Epithelial cell of esophagus (primary cell): ENCODE measurements at regions not wholly inside any gene's neighbourhood (a gene's known extent, or its start where the extent isn't known, plus 50 kb on each side); places are given as distances from the start of the nearest gene placed in this dataset.

Experiments used
- DNase-seq: peaks from one replicate; pipeline ENCODE4 v3.0.0; 2010; ENCODE audit warnings: low read depth
- H3K4me3 ChIP-seq: 2 replicates; pipeline ENCODE4 v1.5.1; 2011; ENCODE audit warnings: mild to moderate bottlenecking, low read length, control low read depth
- TF ChIP-seq, protein P1 (sequence below): IDR thresholded peaks from 2 replicates; pipeline ENCODE4 v1.5.1; 2011; ENCODE audit warnings: low read depth, mild to moderate bottlenecking, low read length, control low read depth, inconsistent platforms; ENCODE audit not compliant: insufficient read depth; ENCODE audit errors: missing control alignments

DNA sequence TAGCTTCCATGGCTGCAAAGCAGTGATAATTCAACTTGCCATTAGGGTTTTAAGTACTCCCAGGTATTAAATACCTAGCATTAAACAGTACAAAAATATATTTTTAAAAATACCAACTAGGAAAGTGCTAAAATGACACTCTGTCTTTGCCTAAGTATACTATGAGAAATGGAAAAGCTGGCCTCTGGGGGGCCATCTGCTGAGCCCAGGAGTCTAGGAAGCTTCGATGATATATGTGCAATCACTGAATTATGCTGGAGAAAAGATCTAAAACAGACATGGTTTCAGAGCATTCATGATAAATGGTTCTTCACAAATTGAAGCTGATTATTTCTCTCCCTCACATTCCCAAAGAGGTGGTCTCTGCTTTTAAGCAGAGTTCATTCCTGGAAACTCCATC, 191.8 kb downstream of the OPA1 start:
- DNase-seq = no peak
- TF ChIP-seq, protein P1, sequence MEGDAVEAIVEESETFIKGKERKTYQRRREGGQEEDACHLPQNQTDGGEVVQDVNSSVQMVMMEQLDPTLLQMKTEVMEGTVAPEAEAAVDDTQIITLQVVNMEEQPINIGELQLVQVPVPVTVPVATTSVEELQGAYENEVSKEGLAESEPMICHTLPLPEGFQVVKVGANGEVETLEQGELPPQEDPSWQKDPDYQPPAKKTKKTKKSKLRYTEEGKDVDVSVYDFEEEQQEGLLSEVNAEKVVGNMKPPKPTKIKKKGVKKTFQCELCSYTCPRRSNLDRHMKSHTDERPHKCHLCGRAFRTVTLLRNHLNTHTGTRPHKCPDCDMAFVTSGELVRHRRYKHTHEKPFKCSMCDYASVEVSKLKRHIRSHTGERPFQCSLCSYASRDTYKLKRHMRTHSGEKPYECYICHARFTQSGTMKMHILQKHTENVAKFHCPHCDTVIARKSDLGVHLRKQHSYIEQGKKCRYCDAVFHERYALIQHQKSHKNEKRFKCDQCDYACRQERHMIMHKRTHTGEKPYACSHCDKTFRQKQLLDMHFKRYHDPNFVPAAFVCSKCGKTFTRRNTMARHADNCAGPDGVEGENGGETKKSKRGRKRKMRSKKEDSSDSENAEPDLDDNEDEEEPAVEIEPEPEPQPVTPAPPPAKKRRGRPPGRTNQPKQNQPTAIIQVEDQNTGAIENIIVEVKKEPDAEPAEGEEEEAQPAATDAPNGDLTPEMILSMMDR = no peak
- no peak overlapping the region for H3K4me3 ChIP-seq

DNA sequence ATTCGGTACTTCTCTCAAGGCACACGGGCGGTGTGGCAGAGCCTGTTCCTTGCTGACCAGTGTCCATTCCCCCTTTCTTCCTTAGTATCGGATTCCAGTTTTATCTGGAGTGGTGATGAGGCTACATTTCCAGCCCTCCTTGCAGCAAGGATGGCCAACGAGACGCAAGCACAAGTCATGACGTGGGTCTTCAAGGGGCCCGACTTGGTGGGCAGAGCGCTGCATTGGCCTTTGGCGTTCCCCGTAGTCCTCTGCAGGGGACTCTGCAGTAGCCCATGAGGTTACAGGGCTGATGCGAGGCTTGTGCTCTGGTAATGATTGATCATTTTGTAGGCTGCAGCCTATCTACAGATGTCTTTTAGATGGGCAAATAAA, 194.5 kb downstream of the OPA1 start:
- DNase-seq = no peak
- TF ChIP-seq, protein P1 = no peak
- H3K4me3 ChIP-seq = no peak overlapping the region

DNA sequence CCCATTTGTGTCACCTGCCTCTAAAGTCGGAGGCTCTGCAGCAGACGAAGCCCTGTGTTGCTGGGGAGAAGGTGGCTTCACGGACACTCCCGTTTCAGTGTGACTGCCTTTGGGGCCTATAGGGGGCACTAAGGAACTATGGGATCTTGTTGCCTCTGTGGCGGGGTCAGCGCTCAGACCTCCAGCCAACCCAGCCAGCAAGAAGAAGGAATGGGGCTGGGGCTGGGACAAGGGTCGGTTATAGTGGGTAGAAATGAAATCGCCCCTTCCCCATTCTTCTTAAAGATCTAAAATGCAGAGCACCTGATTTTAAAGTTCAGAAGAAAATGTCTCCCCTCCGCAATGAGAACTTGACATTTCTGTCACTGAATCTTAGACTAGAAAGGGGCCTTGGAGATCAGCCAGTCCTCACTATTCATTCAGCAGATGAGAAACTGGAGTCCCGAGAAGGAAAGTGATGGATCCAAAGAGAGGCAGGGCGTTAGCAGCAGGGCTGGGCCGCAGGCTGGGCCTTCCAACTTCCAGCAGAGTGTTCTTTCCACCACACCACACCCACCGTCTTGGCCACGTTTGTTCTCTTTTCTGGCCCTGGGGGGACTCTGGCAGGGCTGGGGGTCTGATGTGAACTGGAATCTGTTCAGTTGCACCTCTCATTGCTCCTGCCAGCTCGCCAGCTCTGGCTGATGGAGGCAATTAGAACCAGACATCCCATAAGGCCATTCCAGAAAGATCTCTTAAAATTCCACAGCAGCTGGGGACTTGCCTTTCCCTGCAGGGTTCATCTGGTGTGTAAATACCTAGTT, 195.4 kb downstream of the OPA1 start:
- TF ChIP-seq, protein P1 = peak; percentile 74
- H3K4me3 ChIP-seq = no peak overlapping the region
- peak; percentile 61 for DNase-seq

DNA sequence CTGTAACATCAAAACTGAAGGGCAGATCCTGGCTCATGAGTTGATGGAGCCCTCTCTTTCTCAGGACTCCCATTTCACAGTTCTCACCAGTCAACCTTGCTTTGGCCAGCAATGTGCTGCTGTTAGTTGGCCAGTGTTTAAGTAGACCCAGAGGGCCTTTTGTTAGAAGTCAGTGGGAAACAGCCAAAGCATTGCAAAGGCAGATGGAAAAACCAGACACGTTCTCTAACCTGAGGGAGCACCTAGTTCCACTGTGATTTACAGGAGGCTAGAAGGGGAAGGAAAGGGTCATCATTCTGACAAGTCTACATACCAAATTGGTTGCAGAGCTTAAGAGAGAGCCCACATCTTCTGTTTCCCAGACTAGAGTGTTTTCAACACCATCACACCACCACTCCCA, 196.4 kb downstream of the OPA1 start:
- TF ChIP-seq, protein P1 = no peak
- no peak for DNase-seq
- H3K4me3 ChIP-seq = no peak overlapping the region

DNA sequence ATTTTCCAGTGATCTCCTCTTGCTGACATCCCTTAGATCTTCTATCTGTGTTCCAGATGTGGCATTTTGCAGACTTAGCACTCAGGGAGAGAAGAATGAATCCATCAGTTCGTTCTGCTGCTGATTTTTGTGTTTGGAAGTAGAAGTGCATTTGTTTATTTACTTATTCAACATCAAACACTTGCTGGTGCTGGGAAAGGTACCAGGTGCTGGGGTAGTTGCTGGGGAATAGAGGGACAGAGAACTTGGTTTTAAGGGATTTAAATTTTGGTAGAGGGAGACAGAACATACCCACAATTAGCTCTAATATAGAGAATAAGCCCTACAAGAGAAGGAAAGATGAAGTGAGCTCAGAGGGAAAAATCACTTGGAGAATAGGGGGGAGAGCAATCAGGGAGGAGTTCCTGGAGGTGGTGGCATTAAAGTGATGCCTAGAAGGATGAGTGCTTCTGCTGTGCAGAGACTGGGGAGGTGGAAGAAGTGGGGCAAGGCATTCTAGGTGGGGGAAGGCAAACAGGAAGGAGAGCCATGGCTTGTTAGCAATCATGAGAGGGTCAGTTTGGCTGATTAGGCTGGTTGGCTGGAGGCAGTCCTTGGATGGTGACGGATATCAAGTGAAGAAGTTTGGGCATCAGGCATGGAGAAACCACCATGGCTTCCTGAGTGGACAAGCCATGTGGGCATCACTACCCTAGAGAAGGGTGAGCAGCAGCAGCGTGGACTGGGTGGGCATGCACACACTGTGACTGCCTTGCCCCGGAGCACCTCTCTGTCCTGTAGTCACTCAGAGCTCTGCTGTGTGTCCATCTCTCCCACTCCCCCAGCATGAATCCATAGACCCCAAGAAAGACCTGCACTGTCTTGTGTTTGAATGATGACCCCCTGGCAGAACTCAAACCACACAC, 197.3 kb downstream of the OPA1 start:
- DNase-seq = no peak
- TF ChIP-seq, protein P1 = no peak
- H3K4me3 ChIP-seq = no peak overlapping the region

DNA sequence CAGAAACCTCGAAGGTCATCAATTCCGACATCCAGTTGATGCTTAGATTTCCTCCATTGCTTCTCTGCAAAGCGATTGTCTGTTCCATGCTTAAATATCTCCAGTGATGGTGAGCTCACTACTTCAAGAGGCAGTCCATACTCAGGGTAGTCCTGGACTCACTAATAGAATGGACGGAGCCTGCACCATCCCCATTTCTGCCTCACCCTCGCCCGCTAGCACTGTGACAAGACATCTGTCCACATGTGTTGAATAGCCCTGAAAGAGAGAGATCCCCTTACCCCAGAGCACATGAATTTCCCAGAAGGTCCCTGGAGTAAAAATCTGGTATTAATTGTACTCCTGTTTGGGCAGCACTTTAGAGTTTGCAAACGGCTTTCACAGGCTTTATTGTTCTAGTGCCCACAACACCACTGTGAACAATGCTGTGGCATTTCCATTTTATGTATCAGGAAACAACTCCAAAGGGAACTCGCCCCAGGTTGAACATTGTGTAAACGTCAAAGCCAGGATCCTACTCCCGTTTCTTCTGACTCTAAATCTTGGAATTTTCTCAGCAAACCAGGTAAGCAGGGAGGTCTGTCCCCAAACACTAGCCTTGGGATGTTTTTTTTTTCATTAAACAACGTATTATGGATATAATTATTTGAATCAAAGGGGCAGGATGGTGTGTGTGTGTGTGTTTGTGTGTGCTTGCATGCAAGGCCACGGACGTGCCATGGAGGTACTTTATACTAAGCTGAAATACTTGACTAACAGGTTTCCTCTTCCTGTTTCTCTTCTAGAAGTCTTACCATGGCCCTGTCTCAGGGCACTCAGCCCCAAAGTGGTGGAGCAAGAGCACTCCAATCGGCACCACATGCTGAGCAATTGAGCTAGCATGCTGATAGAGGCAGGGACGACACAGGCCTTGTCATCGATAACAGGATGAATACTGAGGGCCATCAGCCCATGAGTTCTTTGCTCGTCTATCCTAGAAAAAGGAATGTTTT, 198.3 kb downstream of the OPA1 start:
- DNase-seq = peak; percentile 90
- no peak overlapping the region for H3K4me3 ChIP-seq
- TF ChIP-seq, protein P1 = no peak
